NCI-H510A (cell line): ENCODE measurements at regions not wholly inside any gene's neighbourhood (a gene's known extent, or its start where the extent isn't known, plus 50 kb on each side); places are given as distances from the start of the nearest gene placed in this dataset.

Experiments used
- DNase-seq: peaks from one replicate; lab custom pipeline; 2025; lab: John Stamatoyannopoulos, UW

GRCh38 chr14:32004300-32004699 is 72.8 kb upstream of the ARHGAP5 start:
- DNase-seq = no peak

DNA sequence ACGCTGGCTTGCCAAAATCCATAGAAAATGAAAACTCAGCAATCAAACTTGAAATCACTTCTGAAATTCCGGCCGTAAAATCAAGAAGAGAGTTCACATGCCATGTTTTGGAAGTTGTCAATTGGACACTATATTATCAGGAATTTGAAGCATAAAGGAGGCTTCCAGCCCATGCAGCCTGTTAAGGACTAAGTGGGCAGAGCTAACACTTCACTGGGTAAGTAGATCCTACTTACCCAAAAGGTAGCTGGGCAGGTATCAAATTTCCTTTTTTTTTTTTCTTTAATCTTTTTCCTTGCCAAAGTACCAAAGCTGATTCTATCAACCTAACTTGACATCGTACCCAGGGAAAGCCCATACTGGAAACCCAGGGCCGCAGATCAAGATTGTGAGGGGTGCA is 71.5 kb upstream of the ARHGAP5 start:
- DNase-seq = no peak

DNA sequence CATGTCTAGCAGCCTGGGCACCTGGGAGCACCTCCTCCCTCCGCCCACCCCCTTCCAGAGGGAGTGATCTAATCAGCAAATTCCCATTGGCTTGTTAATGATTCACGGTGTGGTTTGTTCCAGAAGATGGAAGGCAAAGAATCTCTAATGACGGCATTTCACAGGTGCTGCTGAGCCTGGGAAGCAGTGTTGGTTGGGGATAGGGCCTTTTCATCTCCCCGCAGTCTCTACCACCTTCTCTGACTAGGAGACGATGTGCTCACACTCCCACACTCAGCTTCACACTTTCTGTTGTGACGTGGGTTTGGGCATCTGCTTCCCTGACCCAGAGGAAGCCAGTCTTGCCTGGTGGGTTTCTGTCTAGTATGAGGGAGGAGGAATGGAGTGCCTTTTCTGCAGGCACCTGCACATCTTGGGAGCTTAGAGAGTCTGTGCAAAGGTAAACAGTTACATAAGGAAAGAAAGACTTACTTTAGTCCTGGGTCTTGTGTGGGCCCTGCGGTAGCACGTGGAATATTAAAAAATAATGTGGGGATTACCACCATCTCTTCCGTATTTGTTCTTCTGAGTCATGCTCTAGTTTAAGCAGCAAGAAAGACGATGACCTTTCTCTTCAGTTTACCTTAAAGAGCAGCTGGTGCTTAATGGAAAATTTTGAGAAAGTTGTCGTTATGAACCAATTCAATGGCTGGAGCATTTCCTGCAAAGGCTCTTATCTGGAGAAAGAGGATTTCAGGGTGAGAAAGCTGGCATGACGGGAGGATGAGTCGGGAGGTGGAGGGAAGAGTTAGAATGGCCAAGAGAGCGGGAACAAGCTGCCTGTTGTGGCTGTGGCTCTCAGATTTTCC is 70.6 kb upstream of the ARHGAP5 start:
- DNase-seq = no peak

- no peak for DNase-seq
These were observed 69.2 kb upstream of the ARHGAP5 start for GRCh38 chr14:32007755-32008362.

GRCh38 chr14:32008602-32009193 is 68.4 kb upstream of the ARHGAP5 start:
- DNase-seq = no peak

GRCh38 chr14:32009221-32009975 is 67.7 kb upstream of the ARHGAP5 start:
- DNase-seq = no peak

GRCh38 chr14:32009976-32010581 is 67.0 kb upstream of the ARHGAP5 start:
- no peak for DNase-seq

- DNase-seq = no peak
These were observed 66.4 kb upstream of the ARHGAP5 start for GRCh38 chr14:32010604-32011125.

GRCh38 chr14:32011225-32011624 is 65.9 kb upstream of the ARHGAP5 start:
- DNase-seq = no peak

- no peak for DNase-seq
These were observed 65.0 kb upstream of the ARHGAP5 start for GRCh38 chr14:32012062-32012461.

GRCh38 chr14:32012571-32012970 is 64.5 kb upstream of the ARHGAP5 start:
- no peak for DNase-seq

GRCh38 chr14:32013083-32013482 is 64.0 kb upstream of the ARHGAP5 start:
- no peak for DNase-seq

- DNase-seq = no peak
These were observed 63.0 kb upstream of the ARHGAP5 start for GRCh38 chr14:32014057-32014456.

GRCh38 chr14:32014498-32014897 is 62.6 kb upstream of the ARHGAP5 start:
- DNase-seq = no peak

DNA sequence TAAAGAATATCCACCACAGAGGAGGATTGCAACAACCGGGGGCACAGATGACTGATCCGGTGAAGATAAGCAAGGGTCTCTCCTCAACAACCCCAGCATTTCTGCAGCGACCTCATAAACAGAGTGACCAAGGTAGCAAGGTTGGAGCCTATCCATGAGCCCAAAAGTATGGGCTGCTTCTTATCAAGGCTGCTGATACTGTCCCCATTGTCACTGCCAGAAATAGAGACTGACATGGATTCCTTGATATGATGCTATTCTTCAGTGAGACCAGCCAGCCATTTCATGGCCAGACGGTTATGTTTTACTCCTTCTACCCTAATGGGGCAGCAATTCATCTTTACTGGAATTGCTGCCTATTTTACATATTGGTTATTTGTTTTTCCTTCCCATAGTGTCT is 61.9 kb upstream of the ARHGAP5 start:
- DNase-seq = no peak

- DNase-seq = no peak
These were observed 59.5 kb upstream of the ARHGAP5 start for GRCh38 chr14:32017587-32017986.

GRCh38 chr14:32018391-32019092 is 58.6 kb upstream of the ARHGAP5 start:
- no peak for DNase-seq

GRCh38 chr14:32019276-32019675 is 57.8 kb upstream of the ARHGAP5 start:
- DNase-seq = no peak

DNA sequence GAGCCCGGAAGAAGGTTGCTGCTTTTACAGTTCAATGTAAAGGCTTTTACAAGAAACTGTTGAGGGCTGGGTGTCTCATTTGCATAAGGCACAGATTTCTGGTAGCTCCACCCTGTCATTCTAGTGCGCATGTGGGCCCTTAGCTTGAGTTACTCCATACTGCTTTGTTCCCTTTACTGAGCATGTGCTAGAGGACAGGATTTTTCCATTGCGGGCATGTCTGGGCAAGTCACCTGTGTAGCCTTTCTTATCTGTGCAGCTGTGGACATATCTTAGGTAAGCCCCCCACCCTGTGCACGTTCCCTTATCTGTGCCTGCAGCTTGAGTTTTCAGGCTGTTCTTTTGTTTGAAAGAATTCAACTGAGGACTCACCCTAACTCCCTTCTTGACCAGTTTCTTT is 56.2 kb upstream of the ARHGAP5 start:
- no peak for DNase-seq

- DNase-seq = no peak
These were observed 55.8 kb upstream of the ARHGAP5 start for GRCh38 chr14:32021341-32021740.

GRCh38 chr14:32022525-32022924 is 54.6 kb upstream of the ARHGAP5 start:
- DNase-seq = no peak
